ENCODE measurements at regions not wholly inside any gene's neighbourhood (a gene's known extent, or its start where the extent isn't known, plus 50 kb on each side); places are given as distances from the start of the nearest gene placed in this dataset.

- DNase-seq (ENCODE audit: low spot score in 2 of 2) = no peak
- Histone ChIP-seq H3K36me3 (replicated peaks) (no peaks in the 10 kb centered on the region), H3K27me3 (ENCODE audit: low read depth) (peaks cover 17% of the 10 kb centered on the region; the same call in 1 of the 2 replicates), H3K4me1 (no peaks in the 10 kb centered on the region), H3K9me3 (no peaks in the 10 kb centered on the region), H3K4me3 (no peak overlapping the region)
- in situ Hi-C loops (cut with MboI; ENCODE audit: low sequenced_read_pairs) = no loop called here
Measured at GRCh38 chr11:119874660-119875238, 145.7 kb upstream of the NECTIN1 start.

GRCh38 chr11:119873761-119874421 is 144.9 kb upstream of the NECTIN1 start:
- no peaks in the 10 kb centered on the region for H3K9me3 ChIP-seq
- no peak overlapping the region for H3K4me3 ChIP-seq
- no peaks in the 10 kb centered on the region for H3K36me3 ChIP-seq (replicated peaks)
- H3K27me3 ChIP-seq (ENCODE audit: low read depth) = peaks cover 17% of the 10 kb centered on the region; the same call in 1 of the 2 replicates
- in situ Hi-C loops (cut with MboI; ENCODE audit: low sequenced_read_pairs) = no loop called here
- no peak for DNase-seq (ENCODE audit: low spot score in 2 of 2)
- no peaks in the 10 kb centered on the region for H3K4me1 ChIP-seq

GRCh38 chr11:119872611-119873310 is 143.8 kb upstream of the NECTIN1 start:
- Histone ChIP-seq H3K4me3 (no peak overlapping the region), H3K36me3 (replicated peaks) (no peaks in the 10 kb centered on the region), H3K27me3 (ENCODE audit: low read depth) (peaks cover 17% of the 10 kb centered on the region; the same call in 1 of the 2 replicates), H3K9me3 (no peaks in the 10 kb centered on the region), H3K4me1 (no peaks in the 10 kb centered on the region)
- in situ Hi-C loops (cut with MboI; ENCODE audit: low sequenced_read_pairs) = no loop called here
- DNase-seq (ENCODE audit: low spot score in 2 of 2) = no peak

- DNase-seq (ENCODE audit: low spot score in 2 of 2) = no peak
- in situ Hi-C loops (cut with MboI; ENCODE audit: low sequenced_read_pairs) = no loop called here
- Histone ChIP-seq H3K4me1 (no peaks in the 10 kb centered on the region), H3K27me3 (ENCODE audit: low read depth) (no peaks in the 10 kb centered on the region; the same call in 1 of the 2 replicates), H3K36me3 (replicated peaks) (no peaks in the 10 kb centered on the region), H3K9me3 (no peaks in the 10 kb centered on the region), H3K4me3 (no peak overlapping the region)
Measured at GRCh38 chr11:119865661-119866156, 136.7 kb upstream of the NECTIN1 start.

GRCh38 chr11:119864836-119865235 is 135.8 kb upstream of the NECTIN1 start:
- Histone ChIP-seq H3K36me3 (replicated peaks) (no peaks in the 10 kb centered on the region), H3K4me1 (no peaks in the 10 kb centered on the region), H3K4me3 (no peak overlapping the region), H3K27me3 (ENCODE audit: low read depth) (no peaks in the 10 kb centered on the region; the same call in 1 of the 2 replicates), H3K9me3 (no peaks in the 10 kb centered on the region)
- in situ Hi-C loops (cut with MboI; ENCODE audit: low sequenced_read_pairs) = no loop called here
- no peak for DNase-seq (ENCODE audit: low spot score in 2 of 2)

GRCh38 chr11:119863851-119864601 is 135.0 kb upstream of the NECTIN1 start:
- DNase-seq (ENCODE audit: low spot score in 2 of 2) = no peak
- no peaks in the 10 kb centered on the region; the same call in 1 of the 2 replicates for H3K27me3 ChIP-seq (ENCODE audit: low read depth)
- no peaks in the 10 kb centered on the region for H3K4me1 ChIP-seq
- in situ Hi-C loops (cut with MboI; ENCODE audit: low sequenced_read_pairs) = no loop called here
- H3K36me3 ChIP-seq (replicated peaks) = no peaks in the 10 kb centered on the region
- no peak overlapping the region for H3K4me3 ChIP-seq
- H3K9me3 ChIP-seq = no peaks in the 10 kb centered on the region

- no peak for DNase-seq (ENCODE audit: low spot score in 2 of 2)
- no peaks in the 10 kb centered on the region for H3K9me3 ChIP-seq
- no peaks in the 10 kb centered on the region for H3K4me1 ChIP-seq
- no peaks in the 10 kb centered on the region for H3K36me3 ChIP-seq (replicated peaks)
- no peaks in the 10 kb centered on the region; the same call in 1 of the 2 replicates for H3K27me3 ChIP-seq (ENCODE audit: low read depth)
- H3K4me3 ChIP-seq = no peak overlapping the region
- in situ Hi-C loops (cut with MboI; ENCODE audit: low sequenced_read_pairs) = no loop called here
Measured at GRCh38 chr11:119863236-119863635, 134.2 kb upstream of the NECTIN1 start.

- H3K4me3 ChIP-seq = no peak overlapping the region
- no peaks in the 10 kb centered on the region; the same call in 1 of the 2 replicates for H3K27me3 ChIP-seq (ENCODE audit: low read depth)
- no peaks in the 10 kb centered on the region for H3K9me3 ChIP-seq
- in situ Hi-C loops (cut with MboI; ENCODE audit: low sequenced_read_pairs) = no loop called here
- DNase-seq (ENCODE audit: low spot score in 2 of 2) = no peak
- H3K4me1 ChIP-seq = no peaks in the 10 kb centered on the region
- no peaks in the 10 kb centered on the region for H3K36me3 ChIP-seq (replicated peaks)
Measured at GRCh38 chr11:119861160-119861559, 132.2 kb upstream of the NECTIN1 start.

- in situ Hi-C loops (cut with MboI; ENCODE audit: low sequenced_read_pairs) = no loop called here
- DNase-seq (ENCODE audit: low spot score in 2 of 2) = no peak
- no peak overlapping the region for H3K4me3 ChIP-seq
- no peaks in the 10 kb centered on the region for H3K9me3 ChIP-seq
- H3K27me3 ChIP-seq (ENCODE audit: low read depth) = no peaks in the 10 kb centered on the region; the same call in 1 of the 2 replicates
- no peaks in the 10 kb centered on the region for H3K4me1 ChIP-seq
- no peaks in the 10 kb centered on the region for H3K36me3 ChIP-seq (replicated peaks)
Measured at GRCh38 chr11:119860561-119861094, 131.6 kb upstream of the NECTIN1 start.

- no peaks in the 10 kb centered on the region for H3K36me3 ChIP-seq (replicated peaks)
- in situ Hi-C loops (cut with MboI; ENCODE audit: low sequenced_read_pairs) = no loop called here
- no peak for DNase-seq (ENCODE audit: low spot score in 2 of 2)
- no peak overlapping the region for H3K4me3 ChIP-seq
- no peaks in the 10 kb centered on the region; the same call in 1 of the 2 replicates for H3K27me3 ChIP-seq (ENCODE audit: low read depth)
- H3K9me3 ChIP-seq = no peaks in the 10 kb centered on the region
- no peaks in the 10 kb centered on the region for H3K4me1 ChIP-seq
Measured at GRCh38 chr11:119859684-119860083, 130.7 kb upstream of the NECTIN1 start.

- no peak overlapping the region for H3K4me3 ChIP-seq
- H3K36me3 ChIP-seq (replicated peaks) = no peaks in the 10 kb centered on the region
- in situ Hi-C loops (cut with MboI; ENCODE audit: low sequenced_read_pairs) = no loop called here
- no peaks in the 10 kb centered on the region for H3K4me1 ChIP-seq
- no peaks in the 10 kb centered on the region for H3K9me3 ChIP-seq
- no peaks in the 10 kb centered on the region; the same call in 1 of the 2 replicates for H3K27me3 ChIP-seq (ENCODE audit: low read depth)
- DNase-seq (ENCODE audit: low spot score in 2 of 2) = no peak
Measured at GRCh38 chr11:119858288-119858687, 129.3 kb upstream of the NECTIN1 start.

- Histone ChIP-seq H3K36me3 (replicated peaks) (no peaks in the 10 kb centered on the region), H3K4me1 (no peaks in the 10 kb centered on the region), H3K27me3 (ENCODE audit: low read depth) (no peaks in the 10 kb centered on the region; the same call in 1 of the 2 replicates), H3K4me3 (no peak overlapping the region), H3K9me3 (no peaks in the 10 kb centered on the region)
- in situ Hi-C loops (cut with MboI; ENCODE audit: low sequenced_read_pairs) = no loop called here
- no peak for DNase-seq (ENCODE audit: low spot score in 2 of 2)
Measured at GRCh38 chr11:119856681-119857485, 127.9 kb upstream of the NECTIN1 start.

Measured in HAP-1 (cell line).